Astrocyte (in vitro differentiated cells and primary cell): ENCODE measurements at regions not wholly inside any gene's neighbourhood (a gene's known extent, or its start where the extent isn't known, plus 50 kb on each side); places are given as distances from the start of the nearest gene placed in this dataset.

Source experiments
- CTCF ChIP-seq: IDR thresholded peaks from 2 replicates; pipeline ENCODE4 v1.5.1; 2011; ENCODE audit warnings: low read depth, mild to moderate bottlenecking, inconsistent platforms, low read length, moderate library complexity; ENCODE audit not compliant: insufficient read depth
- EZH2 ChIP-seq: IDR thresholded peaks from 2 replicates; pipeline ENCODE4 v1.6.1; 2012; ENCODE audit warnings: mild to moderate bottlenecking, low read length, inconsistent platforms; ENCODE audit not compliant: insufficient read depth

GRCh38 chr2:16003152-16003551, 62.8 kb downstream of the MYCN start:
- TF ChIP-seq CTCF: no peak
- TF ChIP-seq EZH2: no peak
